GM12878 (cell line): ENCODE measurements at regions not wholly inside any gene's neighbourhood (a gene's known extent, or its start where the extent isn't known, plus 50 kb on each side); places are given as distances from the start of the nearest gene placed in this dataset.

ENCODE experiments used
- E4F1 ChIP-seq: fragments of 450-650 bp; IDR thresholded peaks from 2 replicates; pipeline ENCODE4 v1.6.1; 2018; ENCODE audit warnings: borderline replicate concordance, mild to moderate bottlenecking; ENCODE audit not compliant: partially characterized antibody
- EGR1 ChIP-seq, 2 experiments: IDR thresholded peaks; 1 replicate in 1 of 2; 2 replicates in 1 of 2; pipeline ENCODE4 v1.6.1; 2011 to 2012; ENCODE audit warnings: low read depth in 2 of 2, low read length in 2 of 2, borderline replicate concordance in 1 of 2, mild to moderate bottlenecking in 1 of 2, moderate library complexity in 1 of 2
- EZH2 ChIP-seq: IDR thresholded peaks from 2 replicates; pipeline ENCODE4 v1.6.1; 2012; ENCODE audit warnings: low read depth, mild to moderate bottlenecking, control low read depth, inconsistent platforms, low read length, borderline replicate concordance; ENCODE audit not compliant: control insufficient read depth
- IRF4 ChIP-seq: IDR thresholded peaks from 2 replicates; pipeline ENCODE4 v1.6.1; 2011; ENCODE audit warnings: low read depth, low read length
- JUNB ChIP-seq: IDR thresholded peaks from 2 replicates; pipeline ENCODE4 v1.6.1; 2016; ENCODE audit warnings: antibody characterized with exemption, mild to moderate bottlenecking
- NFXL1 ChIP-seq: fragments of 450-650 bp; IDR thresholded peaks from 2 replicates; pipeline ENCODE4 v1.6.1; 2017; ENCODE audit warnings: antibody characterized with exemption, mild to moderate bottlenecking, borderline replicate concordance
- TBL1XR1 ChIP-seq: IDR thresholded peaks from 2 replicates; pipeline ENCODE4 v1.6.1; 2012; ENCODE audit warnings: low read depth, low read length, improper control_type of control experiment
- TCF12 ChIP-seq: IDR thresholded peaks from 2 replicates; pipeline ENCODE4 v1.6.1; 2011; ENCODE audit warnings: low read depth, mild to moderate bottlenecking, low read length
- USF1 ChIP-seq: IDR thresholded peaks from 2 replicates; pipeline ENCODE4 v1.6.1; 2011; ENCODE audit warnings: borderline replicate concordance, low read depth, mild to moderate bottlenecking, moderate library complexity, mixed read lengths, low read length; ENCODE audit not compliant: insufficient read depth; ENCODE audit errors: extremely low read length
- WRNIP1 ChIP-seq: IDR thresholded peaks from 2 replicates; pipeline ENCODE4 v1.6.1; 2011; ENCODE audit warnings: low read depth, low read length, improper control_type of control experiment, borderline replicate concordance
- ZBED1 ChIP-seq: IDR thresholded peaks from 2 replicates; pipeline ENCODE4 v1.6.1; 2016; ENCODE audit warnings: borderline replicate concordance
- ZNF592 ChIP-seq: fragments of 450-650 bp; IDR thresholded peaks from 2 replicates; pipeline ENCODE4 v1.6.1; 2017; ENCODE audit warnings: mild to moderate bottlenecking, moderate library complexity

- no peak for TF ChIP-seq E4F1
- TF ChIP-seq EGR1 (IDR thresholded peaks at IDR 0.05; ENCODE audit: borderline replicate concordance in 1 of 2, low read depth in 2 of 2, low read length in 2 of 2), result no peak
- TF ChIP-seq IRF4, result no peak
- TF ChIP-seq ZNF592, result no peak
- no peak for TF ChIP-seq TCF12
- no peak for TF ChIP-seq USF1
- no peak for TF ChIP-seq TBL1XR1
- TF ChIP-seq WRNIP1, result no peak
- TF ChIP-seq NFXL1, result peak; percentile 74; the same call in 1 of the 2 replicates
- TF ChIP-seq JUNB, result no peak
- no peak for TF ChIP-seq ZBED1
- 0 out of 2 replicates have a peak, but pooled peaks have one; percentile 79 for TF ChIP-seq EZH2
- TF ChIP-seq, all 136 proteins: peak for 4
Observed at GRCh38 chr6:21665392-21666200, 72.0 kb downstream of the SOX4 start (continued).
